ENCODE measurements at regions not wholly inside any gene's neighbourhood (a gene's known extent, or its start where the extent isn't known, plus 50 kb on each side); places are given as distances from the start of the nearest gene placed in this dataset.

- TF ChIP-seq PCBP1 (IDR thresholded peaks at IDR 0.05; ENCODE audit: borderline replicate concordance, low read depth, low read length) (no peak), RXRA (CRISPR knock-in tag; IDR thresholded peaks at IDR 0.05) (no peak), GATAD1 (CRISPR knock-in tag; IDR thresholded peaks at IDR 0.05) (no peak), ZNF256 (CRISPR knock-in tag; conservative IDR thresholded peaks at IDR 0.05) (0 out of 2 replicates have a peak, but pooled peaks have one; percentile 25), RNF219 (CRISPR knock-in tag; IDR thresholded peaks at IDR 0.05) (no peak), SAP130 (CRISPR knock-in tag; IDR thresholded peaks at IDR 0.05; ENCODE audit: low read depth) (no peak), AGO1 (IDR thresholded peaks at IDR 0.05; ENCODE audit: low read depth, low read length, poor library complexity, severe bottlenecking) (no peak), MAX (IDR thresholded peaks at IDR 0.05) (peak; percentile 56), NR3C1 (CRISPR knock-in tag; IDR thresholded peaks at IDR 0.05) (no peak), FLYWCH1 (CRISPR knock-in tag; IDR thresholded peaks at IDR 0.05) (no peak), HNRNPH1 (optimal IDR thresholded peaks at IDR 0.05; ENCODE audit: low read depth, low read length) (no peak), HBP1 (CRISPR knock-in tag; IDR thresholded peaks at IDR 0.05; ENCODE audit: low read depth) (no peak), ZNF260 (CRISPR knock-in tag; IDR thresholded peaks at IDR 0.05; ENCODE audit: borderline replicate concordance, low read depth) (no peak), HMGXB3 (CRISPR knock-in tag; IDR thresholded peaks at IDR 0.05; ENCODE audit: borderline replicate concordance) (no peak), ZNF329 (CRISPR knock-in tag; IDR thresholded peaks at IDR 0.05; ENCODE audit: low read depth) (no peak), ZNF567 (CRISPR knock-in tag; IDR thresholded peaks at IDR 0.05; ENCODE audit: borderline replicate concordance) (no peak), ZNF10 (CRISPR knock-in tag; IDR thresholded peaks at IDR 0.05; ENCODE audit: borderline replicate concordance, low read depth) (no peak), ZNF143 (CRISPR knock-in tag; IDR thresholded peaks at IDR 0.05) (no peak), ZNF749 (CRISPR knock-in tag; IDR thresholded peaks at IDR 0.05; ENCODE audit: borderline replicate concordance) (no peak), HNF4G (IDR thresholded peaks at IDR 0.05; ENCODE audit: borderline replicate concordance, low read depth, low read length) (no peak), HNF4G (CRISPR knock-in tag; IDR thresholded peaks at IDR 0.05; ENCODE audit: borderline replicate concordance, low read depth) (no peak), ZNF605 (CRISPR knock-in tag; IDR thresholded peaks at IDR 0.05) (no peak), SATB2 (CRISPR knock-in tag; IDR thresholded peaks at IDR 0.05) (no peak), TEAD2 (CRISPR knock-in tag; IDR thresholded peaks at IDR 0.05) (no peak)
Measured at GRCh38 chr16:85293904-85294642, 181.8 kb upstream of the CIBAR2 start (continued).
